GM21786 (cell line): ENCODE measurements at regions not wholly inside any gene's neighbourhood (a gene's known extent, or its start where the extent isn't known, plus 50 kb on each side); places are given as distances from the start of the nearest gene placed in this dataset.

ENCODE experiments used
- ATAC-seq: cut with Tn5 transposase; IDR thresholded peaks from one replicate; pipeline ENCODE4 v1.9.1; 2021; ENCODE audit not compliant: unreplicated experiment

DNA sequence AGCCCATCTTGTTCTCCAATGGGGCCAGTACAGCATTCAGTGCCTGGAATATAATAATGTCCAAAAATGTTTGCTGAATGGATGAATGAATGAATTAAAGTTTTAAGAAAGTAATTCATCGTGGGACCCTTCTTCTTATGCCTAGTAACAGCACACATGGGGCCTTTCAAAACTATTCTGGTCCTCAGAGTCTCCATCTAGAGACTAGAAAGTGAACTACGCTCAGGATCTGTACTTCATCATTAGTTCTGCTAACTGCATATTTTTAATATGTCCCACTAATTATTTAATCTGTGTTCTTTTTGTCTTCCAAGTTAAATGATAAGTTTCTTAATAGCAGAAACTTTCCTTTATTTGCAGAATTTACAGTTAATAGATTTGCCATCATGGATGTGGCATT, 172.5 kb downstream of the SMAD2 start:
- no peak for ATAC-seq

DNA sequence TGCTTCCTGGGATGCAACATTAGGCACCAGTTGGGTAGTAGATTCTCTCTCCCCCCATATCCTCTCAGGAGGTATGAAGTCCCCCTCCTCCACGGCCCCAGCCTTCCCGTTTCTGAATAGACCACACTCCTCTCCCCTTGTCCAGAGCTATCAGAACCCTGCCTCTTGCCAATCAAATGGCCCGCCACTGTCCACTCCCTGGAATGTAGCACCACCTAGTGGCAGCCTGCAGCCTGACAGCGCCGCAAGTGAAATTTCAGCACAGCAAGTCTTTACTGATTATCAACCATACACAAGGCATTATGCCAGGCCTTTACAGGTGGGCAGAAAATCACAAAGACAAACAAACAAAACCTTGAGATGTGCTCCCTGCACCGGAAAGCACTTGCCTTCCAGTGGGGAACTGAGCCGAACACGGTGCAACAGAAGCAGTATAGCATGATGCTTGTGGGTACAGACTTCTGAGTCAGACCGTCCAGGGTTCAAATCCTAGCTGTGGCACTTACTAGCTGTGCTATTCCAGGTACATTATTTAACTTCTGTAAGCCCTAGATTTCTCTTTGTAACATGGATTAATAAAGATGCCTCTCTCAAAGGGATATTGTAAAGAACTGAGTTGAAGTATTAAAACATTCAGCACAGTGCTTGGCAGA, 174.0 kb downstream of the SMAD2 start:
- ATAC-seq: no peak

DNA sequence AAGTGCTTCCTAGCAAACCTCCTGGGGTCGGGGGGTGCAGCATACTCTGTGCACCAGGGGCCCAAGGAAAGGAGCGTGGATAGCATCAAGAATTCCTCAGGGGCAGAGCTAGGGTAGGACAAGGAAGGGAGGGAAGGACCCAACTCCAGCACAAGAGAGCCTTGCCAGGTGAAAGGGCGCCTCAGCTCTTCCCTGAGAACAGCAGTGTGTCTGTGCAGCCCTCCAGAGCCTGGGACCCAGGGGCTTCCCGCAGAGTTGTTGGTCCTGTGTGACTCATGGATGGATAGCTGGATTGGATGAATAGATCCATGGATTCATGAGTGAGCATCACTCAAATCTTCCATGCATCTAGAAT, 175.4 kb downstream of the SMAD2 start:
- no peak for ATAC-seq

DNA sequence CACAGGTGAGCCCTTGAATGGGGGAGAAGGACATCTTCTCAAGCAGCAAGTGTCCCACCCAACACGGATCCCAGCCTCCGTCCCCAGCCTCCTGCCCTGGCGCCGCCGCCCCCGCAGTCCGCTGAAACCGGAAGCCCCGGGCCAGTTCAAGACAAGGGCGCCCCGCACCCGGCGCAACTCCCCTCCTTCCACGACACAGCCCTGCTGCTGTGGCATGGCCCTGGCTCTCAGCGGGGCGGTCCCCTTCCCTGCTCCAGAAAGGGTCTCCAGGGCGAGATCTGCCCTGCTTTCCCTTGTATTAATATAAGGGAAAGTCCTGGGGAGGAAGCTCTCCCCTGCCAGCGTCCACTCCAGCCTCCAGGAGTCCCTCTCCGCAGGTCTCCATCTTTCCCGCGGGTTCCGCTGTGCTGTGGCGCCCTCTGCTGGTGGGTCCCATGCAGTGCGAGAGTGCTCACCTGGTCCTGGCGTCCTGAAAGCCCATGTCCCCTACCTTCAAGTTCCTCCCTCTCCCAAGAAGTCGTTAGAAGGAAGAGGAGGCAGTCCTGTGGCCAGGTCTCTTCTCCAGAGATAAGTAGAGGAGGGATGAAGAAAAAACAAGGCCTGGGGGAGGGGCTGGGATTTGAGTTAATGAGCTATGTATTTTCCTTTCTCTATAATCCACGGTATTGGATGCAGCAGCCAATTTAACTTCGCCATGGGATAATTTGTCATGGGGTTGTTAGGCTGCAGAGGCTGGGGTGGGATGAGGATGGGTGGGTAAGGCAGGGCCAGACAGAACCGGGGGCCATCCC, 176.0 kb downstream of the SMAD2 start:
- no peak for ATAC-seq

DNA sequence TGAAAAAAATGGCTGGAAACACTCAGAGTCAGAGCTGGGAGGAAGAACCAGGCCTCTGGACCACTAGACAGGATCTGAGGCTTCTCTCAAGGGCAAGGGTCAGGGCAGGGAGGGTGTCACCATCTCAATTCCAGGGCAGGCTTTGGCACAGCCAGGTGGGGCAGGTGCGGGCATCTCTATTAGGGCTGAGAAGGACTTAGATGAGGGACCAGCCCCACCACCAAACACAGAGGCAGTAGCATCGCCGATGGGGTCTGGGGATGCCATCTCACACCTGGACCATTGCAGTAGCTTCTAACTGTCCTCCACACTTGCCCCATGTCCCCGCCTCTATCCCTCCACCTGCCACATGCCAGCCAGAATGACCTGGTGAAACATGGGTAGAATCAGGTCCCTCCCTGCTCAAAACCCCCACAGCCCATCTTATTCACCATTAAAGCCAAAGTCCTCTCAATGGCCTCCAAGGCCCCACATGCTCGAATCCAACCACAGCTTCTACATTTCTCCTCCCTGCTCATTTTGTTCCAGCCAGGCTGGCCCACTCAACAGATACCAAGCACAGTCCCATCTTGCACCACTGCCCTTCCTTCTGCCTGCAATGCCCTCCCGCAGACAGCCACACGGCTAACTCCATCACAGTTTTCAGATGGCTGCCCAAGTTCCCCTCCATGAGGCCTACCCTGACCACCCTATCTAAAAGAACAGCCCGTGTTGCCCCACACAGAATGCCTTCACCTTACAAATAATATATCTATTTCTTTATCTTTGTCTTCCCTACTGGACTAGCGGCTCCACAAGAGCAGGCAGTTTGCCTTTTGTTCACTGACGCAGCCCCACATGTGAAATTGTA, 177.4 kb downstream of the SMAD2 start:
- ATAC-seq: no peak

DNA sequence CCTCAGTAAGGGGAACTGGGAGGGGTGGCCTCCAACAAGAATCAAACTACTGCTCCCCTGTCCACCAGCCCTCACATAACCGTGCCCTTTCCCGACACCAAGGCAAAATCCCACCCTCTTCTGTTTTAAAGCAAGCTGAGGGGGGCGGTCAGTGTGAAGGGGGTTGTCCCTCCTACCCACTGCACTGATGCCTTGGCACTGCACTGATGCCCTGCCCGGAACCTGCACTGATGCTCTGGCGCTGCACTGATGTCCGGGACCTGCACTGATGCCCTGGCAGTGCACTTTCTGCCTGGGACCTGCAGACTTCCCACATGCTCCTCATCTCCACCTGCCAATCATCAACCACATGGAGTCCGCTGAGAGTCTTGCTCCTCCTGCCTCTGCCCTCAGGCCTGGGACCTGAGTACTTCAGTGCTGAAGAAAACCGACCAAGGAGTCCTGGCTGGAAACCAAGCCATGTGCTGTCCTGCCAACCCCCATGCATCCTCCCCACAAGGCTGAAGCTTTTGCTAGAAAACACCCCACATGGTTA, 179.5 kb downstream of the SMAD2 start:
- ATAC-seq: no peak

DNA sequence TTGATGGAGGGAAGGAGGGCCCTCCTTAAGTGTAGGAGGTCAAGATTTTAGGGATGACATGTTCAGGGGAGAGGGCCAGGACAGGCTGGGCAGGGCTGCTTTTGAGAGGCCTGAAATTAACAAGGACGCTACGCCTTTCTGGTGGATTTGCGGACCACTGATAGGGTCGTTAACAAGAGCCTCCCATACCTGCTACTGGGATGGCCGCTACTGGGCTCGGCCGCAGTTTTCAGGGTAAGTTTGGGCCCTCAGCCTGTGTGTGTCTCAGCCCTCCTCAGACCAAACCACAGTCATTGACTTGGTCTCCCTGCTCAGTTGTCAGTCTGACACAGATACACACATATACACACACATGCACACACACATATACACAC, 180.9 kb downstream of the SMAD2 start:
- ATAC-seq: no peak

DNA sequence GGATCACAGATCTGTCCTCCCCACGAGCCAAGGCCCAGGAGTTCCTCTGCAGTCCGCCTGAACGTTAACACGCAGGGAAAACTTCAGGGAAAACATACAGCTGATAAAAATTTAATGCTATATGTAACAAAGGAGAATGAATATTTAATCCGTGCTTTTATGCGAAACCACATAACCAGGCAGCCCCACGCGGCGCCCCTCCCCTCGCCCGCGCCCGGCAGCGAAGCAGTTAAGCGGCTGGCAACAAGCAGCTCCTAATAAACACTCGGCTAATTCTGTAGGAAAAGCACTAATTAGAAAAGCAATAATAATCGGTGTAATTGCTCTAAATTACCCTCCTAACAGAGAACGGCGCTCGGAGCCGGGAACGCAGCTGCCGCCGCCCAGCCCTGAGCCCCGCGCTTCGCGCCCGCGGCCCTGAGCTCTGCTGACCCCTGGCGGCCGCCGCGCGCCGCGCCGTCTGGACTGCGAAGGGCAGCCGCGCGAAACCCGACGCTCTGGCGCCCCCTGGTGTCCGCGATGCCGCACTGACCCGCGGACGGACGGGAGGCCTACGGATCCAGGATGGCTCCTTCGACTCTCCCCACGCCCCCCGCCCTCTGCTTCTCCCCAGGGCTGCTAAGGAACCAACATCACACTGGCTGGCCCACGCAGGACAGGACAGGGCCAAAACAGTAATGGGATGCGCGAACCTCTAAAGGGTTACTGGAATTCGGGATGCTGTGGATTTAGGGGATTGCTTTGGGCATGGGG, 181.4 kb downstream of the SMAD2 start:
- peak; percentile 74 for ATAC-seq

GRCh38 chr18:47748093-47748796, 182.2 kb downstream of the SMAD2 start:
- no peak for ATAC-seq

- no peak for ATAC-seq
Observed at GRCh38 chr18:47747260-47747795, 183.1 kb downstream of the SMAD2 start.

- no peak for ATAC-seq
Observed at GRCh38 chr18:47746615-47747014, 183.8 kb downstream of the SMAD2 start.

DNA sequence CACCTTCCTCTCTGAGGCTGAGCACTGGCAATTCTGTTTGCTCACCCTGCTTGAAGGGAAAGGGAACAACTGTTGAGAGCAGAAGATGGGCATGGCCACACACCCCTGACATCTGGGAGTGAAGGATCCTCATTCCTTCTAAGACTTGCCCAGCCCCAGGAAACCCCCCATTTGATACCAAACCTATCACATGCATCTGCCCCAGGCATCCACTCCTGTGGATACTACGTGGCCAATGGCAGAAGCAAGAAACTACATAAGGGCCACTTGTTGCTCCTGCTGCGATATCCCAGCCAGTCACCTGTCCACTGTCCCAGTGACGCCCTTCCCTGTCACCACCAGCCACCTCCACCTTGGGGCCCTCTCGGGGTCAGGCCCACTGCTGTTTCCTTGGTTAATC, 185.2 kb downstream of the SMAD2 start:
- no peak for ATAC-seq

DNA sequence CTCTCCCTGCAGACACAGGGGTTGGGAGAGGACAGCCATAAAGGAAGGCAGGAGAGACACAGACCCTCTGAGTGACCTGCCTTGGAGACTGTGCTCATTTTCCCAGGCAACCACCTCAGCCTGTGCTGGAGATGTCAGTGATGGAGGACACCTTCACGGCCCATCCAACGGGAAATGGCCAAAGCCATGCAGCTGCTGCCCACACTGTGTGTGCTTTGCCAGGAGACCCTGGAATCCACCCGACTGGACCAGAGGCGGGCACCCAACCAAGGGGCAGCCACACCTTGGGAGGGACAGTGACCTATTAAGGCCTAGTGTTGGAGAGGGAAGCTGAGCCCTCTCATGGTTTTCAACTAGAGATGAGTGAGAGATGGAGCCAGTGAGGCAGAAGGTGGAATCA, 192.5 kb downstream of the SMAD2 start:
- no peak for ATAC-seq

GRCh38 chr18:47737198-47737830, 193.1 kb downstream of the SMAD2 start:
- ATAC-seq: no peak

GRCh38 chr18:47736376-47737140, 193.9 kb downstream of the SMAD2 start:
- no peak for ATAC-seq

GRCh38 chr18:47735041-47735702, 195.3 kb downstream of the SMAD2 start:
- ATAC-seq: no peak

DNA sequence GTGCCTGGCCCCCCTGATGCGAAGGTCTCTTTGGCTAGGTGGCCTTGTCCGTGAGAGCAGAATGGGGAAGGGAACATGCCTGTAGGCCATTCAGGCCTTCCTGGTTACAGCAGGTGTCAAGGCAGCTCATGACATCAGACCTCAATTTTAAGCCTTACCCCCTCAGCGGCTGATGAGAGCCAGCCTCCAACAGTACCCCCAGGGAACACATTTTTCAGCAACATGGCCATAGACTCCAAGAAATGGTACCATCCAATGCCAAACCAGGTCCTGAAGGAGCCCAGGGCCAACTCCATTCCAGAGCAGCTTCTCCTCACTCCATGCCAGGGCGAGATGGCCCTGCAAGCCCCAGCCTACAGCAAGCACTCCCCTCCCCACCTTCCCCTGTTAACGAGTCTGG, 199.2 kb downstream of the SMAD2 start:
- no peak for ATAC-seq

- ATAC-seq: no peak
Observed at GRCh38 chr18:47730795-47731194, 199.7 kb downstream of the SMAD2 start.
